Esophagus squamous epithelium (tissue), 4 donors: ENCODE measurements at regions not wholly inside any gene's neighbourhood (a gene's known extent, or its start where the extent isn't known, plus 50 kb on each side); places are given as distances from the start of the nearest gene placed in this dataset.

Source experiments
- CTCF ChIP-seq, 6 experiments: fragments of 450-650 bp in 4 of 6; fragments of 200-600 bp in 2 of 6; sonication (generic) in 2 of 6; IDR thresholded peaks; one replicate each; pipeline ENCODE4 v1.5.1; 2016 to 2019; ENCODE audit warnings: antibody characterized with exemption in 6 of 6, mild to moderate bottlenecking in 4 of 6, moderate library complexity in 4 of 6
- POLR2A ChIP-seq, 4 donors: fragments of 450-650 bp; IDR thresholded peaks; one replicate each; pipeline ENCODE4 v1.6.1; 2017; ENCODE audit warnings: antibody characterized with exemption in 4 of 4, mild to moderate bottlenecking in 4 of 4, moderate library complexity in 3 of 4

DNA sequence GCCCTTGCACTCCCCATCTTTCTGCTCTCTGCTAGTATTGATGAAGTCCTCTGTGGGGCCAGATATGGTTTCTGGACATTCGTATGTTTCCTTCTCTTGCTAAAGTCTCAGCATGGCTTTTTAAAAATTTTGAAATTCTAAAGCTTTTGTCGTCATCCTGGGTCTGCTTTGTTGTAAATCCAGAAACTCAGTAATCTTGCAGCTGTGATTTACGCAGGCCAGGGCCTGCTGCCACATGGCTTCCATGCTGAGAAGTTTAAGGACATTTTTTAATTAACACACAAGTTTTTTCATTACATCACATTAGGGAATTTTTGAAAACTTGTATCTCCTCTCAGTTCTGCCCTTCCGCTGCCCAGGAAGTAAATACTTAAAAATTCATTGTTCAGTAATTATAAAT is 686.1 kb upstream of the IGFBP3 start:
- no peak for TF ChIP-seq POLR2A (IDR thresholded peaks at IDR 0.05)
- no peak for TF ChIP-seq CTCF (IDR thresholded peaks at IDR 0.05)
